A673 (cell line): ENCODE measurements at regions not wholly inside any gene's neighbourhood (a gene's known extent, or its start where the extent isn't known, plus 50 kb on each side); places are given as distances from the start of the nearest gene placed in this dataset.

ENCODE experiments used
- BruUV-seq: library from RNA; stranded (reverse); fragments of 400-500 nt; replicated peaks from 2 replicates; lab custom pipeline; 2021; lab: Mats Ljungman, UMichigan
- CTCF ChIA-PET: fragments of 300-600 bp; sonication (Branson Sonifier 250); formaldehyde crosslinking; loops from one replicate; lab custom pipeline; 2022; ENCODE audit warnings: antibody characterized with exemption; lab: Charles Lee
- POLR2A ChIA-PET: fragments of 300-600 bp; sonication (Branson Sonifier 250); formaldehyde crosslinking; loops from one replicate; lab custom pipeline; 2022; ENCODE audit warnings: antibody characterized with exemption; ENCODE audit not compliant: low non-redundant PET; lab: Charles Lee
- DNase-seq: peaks from one replicate; pipeline ENCODE4 v3.0.0-alpha.2; 2015; ENCODE audit warnings: low spot score
- H3K27ac ChIP-seq: fragments of 200-600 bp; sonication (generic); 2 replicates; pipeline ENCODE4 v1.5.1; 2016; ENCODE audit warnings: mixed run types, low read depth, mild to moderate bottlenecking, mixed read lengths, antibody characterized with exemption, low read length; ENCODE audit not compliant: poor library complexity, severe bottlenecking
- H3K27me3 ChIP-seq: fragments of 200-600 bp; sonication (generic); replicated peaks from 2 replicates; pipeline ENCODE4 v1.6.1; 2017; ENCODE audit warnings: mixed run types, low read depth, mild to moderate bottlenecking, mixed read lengths, antibody characterized with exemption, low read length; ENCODE audit not compliant: insufficient read depth, poor library complexity
- H3K36me3 ChIP-seq: fragments of 200-600 bp; sonication (generic); 2 replicates; pipeline ENCODE4 v1.6.1; 2016; ENCODE audit warnings: mixed run types, mild to moderate bottlenecking, mixed read lengths, antibody characterized with exemption, low read length; ENCODE audit not compliant: insufficient read depth, poor library complexity, severe bottlenecking
- H3K4me1 ChIP-seq: fragments of 200-600 bp; sonication (generic); 2 replicates; pipeline ENCODE4 v1.6.1; 2017; ENCODE audit warnings: mixed run types, mild to moderate bottlenecking, mixed read lengths, antibody characterized with exemption, low read length; ENCODE audit not compliant: insufficient read depth, poor library complexity, severe bottlenecking
- H3K4me3 ChIP-seq: fragments of 200-600 bp; sonication (generic); 2 replicates; pipeline ENCODE4 v1.5.1; 2016; ENCODE audit warnings: low read depth, mixed run types, mild to moderate bottlenecking, mixed read lengths, low read length; ENCODE audit not compliant: poor library complexity, severe bottlenecking
- H3K9me3 ChIP-seq: fragments of 200-600 bp; sonication (generic); 2 replicates; pipeline ENCODE4 v1.6.1; 2016; ENCODE audit warnings: mixed run types, low read depth, mild to moderate bottlenecking, mixed read lengths, antibody characterized with exemption, low read length; ENCODE audit not compliant: poor library complexity, severe bottlenecking
- EZH2 ChIP-seq: fragments of 200-600 bp; sonication (generic); IDR thresholded peaks from 2 replicates; pipeline ENCODE4 v1.6.1; 2017; ENCODE audit warnings: borderline replicate concordance, low read depth, mild to moderate bottlenecking, mixed read lengths, antibody characterized with exemption, low read length; ENCODE audit not compliant: poor library complexity, severe bottlenecking
- intact Hi-C: fragments of 100-400 bp; cut with micrococcal nuclease; formaldehyde crosslinking; loops from one replicate; pipeline ENCODE4 v1.10.0; 2022; ENCODE audit not compliant: unreplicated experiment
- TF ChIP-seq, protein P1 (sequence below): fragments of 300-800, 200-600 bp; sonication (generic); conservative IDR thresholded peaks from 2 replicates; pipeline ENCODE4 v1.5.1; 2017; ENCODE audit warnings: low read depth, mild to moderate bottlenecking, antibody characterized with exemption, low read length, moderate library complexity, mixed read lengths

DNA sequence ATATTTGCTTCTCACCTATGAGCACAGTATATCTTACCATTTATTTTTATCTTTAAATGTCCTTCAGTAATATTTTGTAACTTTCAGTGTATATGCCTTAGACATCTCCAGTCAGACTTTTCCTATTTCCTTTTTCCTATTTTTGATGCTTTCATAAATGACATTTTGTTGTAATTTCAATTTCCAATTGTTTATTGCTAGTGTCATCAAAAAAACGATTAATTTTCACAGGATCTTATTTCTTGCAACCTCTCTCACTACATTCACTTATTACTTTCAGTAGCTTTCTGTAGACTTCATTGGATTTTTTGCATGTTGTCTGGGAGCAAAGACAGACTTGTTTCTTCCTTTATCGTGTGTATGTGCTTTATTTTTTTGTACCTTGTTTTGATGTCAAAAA is 602.4 kb downstream of the AJAP1 start:
- POLR2A ChIA-PET: no interaction called here
- CTCF ChIA-PET: no interaction called here
- H3K36me3 ChIP-seq: no peaks in the 10 kb centered on the region
- H3K4me3 ChIP-seq: no peak overlapping the region
- H3K27ac ChIP-seq: no peak overlapping the region
- no peak for TF ChIP-seq EZH2
- TF ChIP-seq, protein P1, sequence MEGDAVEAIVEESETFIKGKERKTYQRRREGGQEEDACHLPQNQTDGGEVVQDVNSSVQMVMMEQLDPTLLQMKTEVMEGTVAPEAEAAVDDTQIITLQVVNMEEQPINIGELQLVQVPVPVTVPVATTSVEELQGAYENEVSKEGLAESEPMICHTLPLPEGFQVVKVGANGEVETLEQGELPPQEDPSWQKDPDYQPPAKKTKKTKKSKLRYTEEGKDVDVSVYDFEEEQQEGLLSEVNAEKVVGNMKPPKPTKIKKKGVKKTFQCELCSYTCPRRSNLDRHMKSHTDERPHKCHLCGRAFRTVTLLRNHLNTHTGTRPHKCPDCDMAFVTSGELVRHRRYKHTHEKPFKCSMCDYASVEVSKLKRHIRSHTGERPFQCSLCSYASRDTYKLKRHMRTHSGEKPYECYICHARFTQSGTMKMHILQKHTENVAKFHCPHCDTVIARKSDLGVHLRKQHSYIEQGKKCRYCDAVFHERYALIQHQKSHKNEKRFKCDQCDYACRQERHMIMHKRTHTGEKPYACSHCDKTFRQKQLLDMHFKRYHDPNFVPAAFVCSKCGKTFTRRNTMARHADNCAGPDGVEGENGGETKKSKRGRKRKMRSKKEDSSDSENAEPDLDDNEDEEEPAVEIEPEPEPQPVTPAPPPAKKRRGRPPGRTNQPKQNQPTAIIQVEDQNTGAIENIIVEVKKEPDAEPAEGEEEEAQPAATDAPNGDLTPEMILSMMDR: no peak
- no peaks in the 10 kb centered on the region for H3K9me3 ChIP-seq
- intact Hi-C loops: no loop called here
- H3K4me1 ChIP-seq: no peaks in the 10 kb centered on the region
- DNase-seq: no peak
- no peaks in the 10 kb centered on the region for H3K27me3 ChIP-seq
- BruUV-seq: no TSS peak

DNA sequence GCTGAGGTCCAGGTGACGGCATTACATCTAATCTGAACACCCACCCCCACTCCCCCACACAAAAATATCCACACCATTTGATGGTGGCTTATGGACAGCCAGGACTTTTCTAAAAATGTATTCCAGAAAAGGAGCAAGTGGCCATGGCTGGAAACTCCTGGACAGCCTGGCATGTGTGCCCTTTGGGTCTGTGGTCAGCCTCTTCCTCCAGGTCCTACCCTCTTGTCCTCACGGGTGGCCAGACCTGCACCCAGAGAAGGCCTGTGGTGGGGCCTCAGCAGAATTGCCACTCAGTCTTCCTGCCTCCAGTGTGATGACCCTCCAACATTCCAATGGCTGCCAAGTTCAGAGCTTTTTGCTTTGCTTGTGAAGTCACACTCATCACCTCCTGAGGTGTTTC is 600.6 kb downstream of the AJAP1 start:
- TF ChIP-seq, protein P1: no peak
- no peak for TF ChIP-seq EZH2

DNA sequence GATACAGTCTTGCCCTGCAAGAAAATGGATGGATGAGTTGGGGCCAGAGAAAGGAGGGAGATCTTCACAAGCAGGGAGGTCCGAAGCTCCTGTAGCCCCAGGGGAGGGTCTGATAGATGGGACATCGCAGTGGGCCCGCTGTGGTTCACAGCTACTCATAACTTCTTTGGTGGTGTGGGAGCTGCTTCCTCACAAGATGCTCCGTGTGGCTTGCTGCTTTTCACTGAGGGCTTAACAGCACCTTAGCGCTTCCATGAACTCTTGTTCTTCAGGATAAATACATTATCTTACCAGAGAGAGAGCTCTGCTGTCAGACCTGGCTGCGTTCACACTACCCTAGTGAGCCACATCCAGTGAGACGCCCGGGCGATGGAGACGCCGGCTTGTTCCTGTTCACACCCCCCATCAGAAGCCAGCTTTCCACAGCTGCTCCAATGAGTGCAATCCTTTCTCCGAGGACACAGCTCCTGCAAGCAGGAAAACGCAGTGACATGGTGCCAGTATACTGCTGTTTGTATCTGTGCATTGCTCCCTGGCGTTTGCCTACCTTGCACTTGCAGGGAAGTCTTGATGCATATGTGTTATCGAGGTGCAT is 599.8 kb downstream of the AJAP1 start:
- TF ChIP-seq, protein P1: no peak
- no peak for TF ChIP-seq EZH2
- Histone ChIP-seq H3K27me3 (no peaks in the 10 kb centered on the region), H3K9me3 (no peaks in the 10 kb centered on the region), H3K4me3 (no peak overlapping the region), H3K36me3 (no peaks in the 10 kb centered on the region), H3K27ac (no peak overlapping the region), H3K4me1 (no peaks in the 10 kb centered on the region)
- CTCF ChIA-PET: no interaction called here
- BruUV-seq: no TSS peak
- intact Hi-C loops: no loop called here
- POLR2A ChIA-PET: no interaction called here
- DNase-seq: no peak

More for the DNA sequence above, 600.6 kb downstream of the AJAP1 start:
- no TSS peak for BruUV-seq
- Histone ChIP-seq H3K4me3 (no peak overlapping the region), H3K36me3 (no peaks in the 10 kb centered on the region), H3K27ac (no peak overlapping the region), H3K9me3 (no peaks in the 10 kb centered on the region), H3K4me1 (no peaks in the 10 kb centered on the region), H3K27me3 (no peaks in the 10 kb centered on the region)
- CTCF ChIA-PET: no interaction called here
- intact Hi-C loops: no loop called here
- no peak for DNase-seq
- POLR2A ChIA-PET: no interaction called here
